ENCODE measurements at regions not wholly inside any gene's neighbourhood (a gene's known extent, or its start where the extent isn't known, plus 50 kb on each side); places are given as distances from the start of the nearest gene placed in this dataset.
A peak's percentile ranks its signal among the peaks of the same experiment; 100 is the strongest.
"Not testable (repeated sequence)": the region's sequence is repeated elsewhere in the genome, so short reads cannot be mapped to it uniquely, and the experiment has no call there.

- Histone ChIP-seq H3K4me2 (no peak overlapping the region), H3K27ac (no peak overlapping the region), H3K36me3 (no peaks in the 10 kb centered on the region), H3K4me1 (no peaks in the 10 kb centered on the region), H4K20me1 (no peaks in the 10 kb centered on the region), H3K9me3 (no peaks in the 10 kb centered on the region), H3K27me3 (no peaks in the 10 kb centered on the region), H3K4me3 (no peak overlapping the region), H3K9ac (no peak overlapping the region)
- TF ChIP-seq Cebpa-rat (IDR thresholded peaks at IDR 0.05): no peak
Observed at GRCh38 chr2:105514576-105514975, 115.7 kb upstream of the FHL2 start.

GRCh38 chr2:105510761-105511528, 112.1 kb upstream of the FHL2 start:
- Histone ChIP-seq H3K27ac (no peak overlapping the region), H3K9me3 (no peaks in the 10 kb centered on the region), H3K4me3 (no peak overlapping the region), H3K36me3 (no peaks in the 10 kb centered on the region), H3K4me1 (no peaks in the 10 kb centered on the region), H3K9ac (no peak overlapping the region), H3K4me2 (no peak overlapping the region), H4K20me1 (no peaks in the 10 kb centered on the region), H3K27me3 (no peaks in the 10 kb centered on the region)
- no peak for TF ChIP-seq Cebpa-rat (IDR thresholded peaks at IDR 0.05)

GRCh38 chr2:105509269-105510086, 110.6 kb upstream of the FHL2 start:
- H4K20me1 ChIP-seq: no peaks in the 10 kb centered on the region
- no peaks in the 10 kb centered on the region for H3K27me3 ChIP-seq
- H3K9me3 ChIP-seq: no peaks in the 10 kb centered on the region
- no peaks in the 10 kb centered on the region for H3K4me1 ChIP-seq
- no peak overlapping the region for H3K4me2 ChIP-seq
- no peaks in the 10 kb centered on the region for H3K36me3 ChIP-seq
- H3K27ac ChIP-seq: no peak overlapping the region
- no peak for TF ChIP-seq Cebpa-rat (IDR thresholded peaks at IDR 0.05)
- H3K9ac ChIP-seq: no peak overlapping the region
- H3K4me3 ChIP-seq: no peak overlapping the region

- not testable (repeated sequence) for H3K36me3 ChIP-seq, H3K4me1 ChIP-seq, H3K9ac ChIP-seq, H3K4me2 ChIP-seq, H3K27me3 ChIP-seq, H4K20me1 ChIP-seq, H3K27ac ChIP-seq, H3K4me3 ChIP-seq, H3K9me3 ChIP-seq
Observed at GRCh38 chr2:105506860-105507259, 108.0 kb upstream of the FHL2 start.

GRCh38 chr2:105504459-105504858, 105.6 kb upstream of the FHL2 start:
- Histone ChIP-seq H4K20me1 (no peaks in the 10 kb centered on the region), H3K27ac (no peak overlapping the region), H3K27me3 (no peaks in the 10 kb centered on the region), H3K9ac (no peak overlapping the region), H3K4me2 (no peak overlapping the region), H3K36me3 (no peaks in the 10 kb centered on the region), H3K4me3 (no peak overlapping the region), H3K4me1 (no peaks in the 10 kb centered on the region), H3K9me3 (no peaks in the 10 kb centered on the region)
- no peak for TF ChIP-seq Cebpa-rat (IDR thresholded peaks at IDR 0.05)

GRCh38 chr2:105502625-105503334, 103.9 kb upstream of the FHL2 start:
- Histone ChIP-seq H3K4me3 (no peak overlapping the region), H3K4me2 (no peak overlapping the region), H3K9ac (no peak overlapping the region), H3K4me1 (no peaks in the 10 kb centered on the region), H3K9me3 (no peaks in the 10 kb centered on the region), H3K27ac (no peak overlapping the region), H3K36me3 (no peaks in the 10 kb centered on the region), H4K20me1 (no peaks in the 10 kb centered on the region), H3K27me3 (no peaks in the 10 kb centered on the region)
- no peak for TF ChIP-seq Cebpa-rat (IDR thresholded peaks at IDR 0.05)

- H3K4me3 ChIP-seq: no peak overlapping the region
- no peaks in the 10 kb centered on the region for H3K27me3 ChIP-seq
- no peak overlapping the region for H3K27ac ChIP-seq
- H3K9me3 ChIP-seq: no peaks in the 10 kb centered on the region; the same call in 1 of the 2 replicates
- no peak overlapping the region for H3K4me2 ChIP-seq
- no peak overlapping the region for H3K9ac ChIP-seq
- no peak for TF ChIP-seq Cebpa-rat (IDR thresholded peaks at IDR 0.05)
- no peaks in the 10 kb centered on the region for H4K20me1 ChIP-seq
- H3K36me3 ChIP-seq: no peaks in the 10 kb centered on the region
- H3K4me1 ChIP-seq: peaks cover 21% of the 10 kb centered on the region
Observed at GRCh38 chr2:105498281-105498846, 99.5 kb upstream of the FHL2 start.

- H3K9ac ChIP-seq: no peak overlapping the region
- no peaks in the 10 kb centered on the region for H3K36me3 ChIP-seq
- no peak overlapping the region for H3K4me2 ChIP-seq
- no peaks in the 10 kb centered on the region for H4K20me1 ChIP-seq
- peaks cover 11% of the 10 kb centered on the region; the same call in 1 of the 2 replicates for H3K9me3 ChIP-seq
- H3K27me3 ChIP-seq: no peaks in the 10 kb centered on the region
- H3K4me1 ChIP-seq: peaks cover 21% of the 10 kb centered on the region
- no peak for TF ChIP-seq Cebpa-rat (IDR thresholded peaks at IDR 0.05)
- H3K4me3 ChIP-seq: no peak overlapping the region
- H3K27ac ChIP-seq: no peak overlapping the region
Observed at GRCh38 chr2:105497094-105497493, 98.2 kb upstream of the FHL2 start.

GRCh38 chr2:105496271-105496670, 97.4 kb upstream of the FHL2 start:
- Histone ChIP-seq H3K9ac (no peak overlapping the region), H3K4me2 (peak overlapping the region; percentile 29; the same call in 1 of the 2 replicates), H4K20me1 (no peaks in the 10 kb centered on the region), H3K27me3 (no peaks in the 10 kb centered on the region), H3K9me3 (peaks cover 11% of the 10 kb centered on the region; the same call in 1 of the 2 replicates), H3K36me3 (no peaks in the 10 kb centered on the region), H3K4me3 (no peak overlapping the region), H3K4me1 (peaks cover 21% of the 10 kb centered on the region), H3K27ac (no peak overlapping the region)
- no peak for TF ChIP-seq Cebpa-rat (IDR thresholded peaks at IDR 0.05)
